HCT116 (cell line): ENCODE measurements at regions not wholly inside any gene's neighbourhood (a gene's known extent, or its start where the extent isn't known, plus 50 kb on each side); places are given as distances from the start of the nearest gene placed in this dataset.

ENCODE experiments used
- ATAC-seq: fragments of 200-7000 bp; cut with Tn5 transposase; 2 replicates; pipeline ENCODE4 v1.9.1; 2020; ENCODE audit warnings: mild to moderate bottlenecking, moderate library complexity
- BruUV-seq: library from RNA; stranded (reverse); fragments of 400-500 nt; replicated peaks from 2 replicates; lab custom pipeline; 2021; lab: Mats Ljungman, UMichigan
- CTCF ChIA-PET: fragments of 300-600 bp; sonication (Branson Sonifier 250); formaldehyde crosslinking; loops from one replicate; lab custom pipeline; 2021; ENCODE audit warnings: antibody characterized with exemption; lab: Charles Lee
- POLR2A ChIA-PET: fragments of 300-600, 350-600 bp; sonication (Branson Sonifier 250); formaldehyde crosslinking; loops from one replicate; lab custom pipeline; 2021; ENCODE audit warnings: antibody characterized with exemption; lab: Charles Lee
- RAD21 ChIA-PET, 2 experiments: fragments of 300-600 bp; sonication (Branson Sonifier 250); formaldehyde crosslinking; loops; one replicate each; lab custom pipeline; 2023; ENCODE audit warnings: low total read pairs in 2 of 2; ENCODE audit not compliant: uncharacterized antibody in 2 of 2, unreplicated experiment in 2 of 2, low non-redundant PET in 1 of 2; lab: Charles Lee
- DNase-seq: peaks from one replicate; pipeline ENCODE4 v3.0.0-alpha.2; 2010; ENCODE audit warnings: low read depth, low spot score
- H2AFZ ChIP-seq: fragments of 200-600 bp; shearing (Covaris generic), sonication (generic); 2 replicates; pipeline ENCODE4 v1.6.1; 2017; ENCODE audit warnings: low read depth, mixed run types, mixed read lengths, antibody characterized with exemption, low read length; ENCODE audit not compliant: poor library complexity, severe bottlenecking
- H3K27ac ChIP-seq: 2 replicates; pipeline ENCODE4 v1.5.1; 2012; ENCODE audit warnings: low read depth, low read length
- H3K27me3 ChIP-seq: fragments of 200-600 bp; sonication (generic); 2 replicates; pipeline ENCODE4 v1.6.1; 2016; ENCODE audit warnings: mixed run types, low read length, mixed read lengths; ENCODE audit not compliant: insufficient read depth
- H3K36me3 ChIP-seq, 2 experiments: fragments of 200-500 bp in 1 of 2; fragments of 200-600 bp in 1 of 2; sonication (Bioruptor generic) in 1 of 2; sonication (generic) in 1 of 2; 2 replicates each; pipeline versions ENCODE4 v1.5.1 to v1.6.1; 2014 to 2016; ENCODE audit warnings: low read length in 2 of 2, inconsistent platforms in 1 of 2, mixed read lengths in 1 of 2, mixed run types in 1 of 2; ENCODE audit not compliant: insufficient read depth in 2 of 2, control insufficient read depth in 1 of 2
- H3K4me1 ChIP-seq, 2 experiments: fragments of 200-600 bp in 1 of 2; sonication (generic) in 1 of 2; 2 replicates each; pipeline versions ENCODE4 v1.5.1 to v1.6.1; 2012 to 2017; ENCODE audit warnings: low read length in 2 of 2, inconsistent platforms in 1 of 2, mild to moderate bottlenecking in 1 of 2, mixed read lengths in 1 of 2, mixed run types in 1 of 2, moderate library complexity in 1 of 2; ENCODE audit not compliant: insufficient read depth in 2 of 2, control insufficient read depth in 1 of 2
- H3K4me2 ChIP-seq: fragments of 200-600 bp; sonication (generic); 2 replicates; pipeline ENCODE4 v1.6.1; 2017; ENCODE audit warnings: mixed run types, low read length, mixed read lengths
- H3K4me3 ChIP-seq, 2 experiments: fragments of 200-600 bp in 1 of 2; sonication (generic) in 1 of 2; replicated peaks in 1 of 2; 2 replicates each; pipeline ENCODE4 v1.5.1; 2011 to 2016; ENCODE audit warnings: low read length in 2 of 2, control low read depth in 1 of 2, low read depth in 1 of 2, mild to moderate bottlenecking in 1 of 2, mixed read lengths in 1 of 2, mixed run types in 1 of 2
- H3K79me2 ChIP-seq: fragments of 200-600 bp; sonication (generic); 2 replicates; pipeline ENCODE4 v1.6.1; 2017; ENCODE audit warnings: mild to moderate bottlenecking, mixed run types, low read length, moderate library complexity, mixed read lengths; ENCODE audit not compliant: insufficient read depth
- H3K9ac ChIP-seq: fragments of 200-600 bp; sonication (generic); 2 replicates; pipeline ENCODE4 v1.6.1; 2016; ENCODE audit warnings: low read length, mixed read lengths
- H3K9me2 ChIP-seq: fragments of 200-600 bp; sonication (generic), shearing (Covaris generic); 2 replicates; pipeline ENCODE4 v1.6.1; 2017; ENCODE audit warnings: mixed run types, mild to moderate bottlenecking, moderate library complexity; ENCODE audit not compliant: insufficient read depth
- H3K9me3 ChIP-seq, 2 experiments: fragments of 200-500 bp in 1 of 2; fragments of 200-600 bp in 1 of 2; sonication (Bioruptor generic) in 1 of 2; sonication (generic) in 1 of 2; 2 replicates each; pipeline ENCODE4 v1.6.1; 2014 to 2017; ENCODE audit warnings: low read length in 2 of 2, mixed read lengths in 2 of 2, inconsistent platforms in 1 of 2, low read depth in 1 of 2, mild to moderate bottlenecking in 1 of 2, mixed run types in 1 of 2, moderate library complexity in 1 of 2; ENCODE audit not compliant: control insufficient read depth in 1 of 2, insufficient read depth in 1 of 2
- H4K20me1 ChIP-seq: fragments of 200-600 bp; sonication (generic), shearing (Covaris generic); 2 replicates; pipeline ENCODE4 v1.6.1; 2017; ENCODE audit warnings: mixed run types, mild to moderate bottlenecking, moderate library complexity; ENCODE audit not compliant: insufficient read depth
- ELF1 ChIP-seq: IDR thresholded peaks from 2 replicates; pipeline ENCODE4 v1.6.1; 2012; ENCODE audit warnings: low read depth, borderline replicate concordance
- RAD21 ChIP-seq: IDR thresholded peaks from 2 replicates; pipeline ENCODE4 v1.6.1; 2012; ENCODE audit warnings: low read depth, mild to moderate bottlenecking
- SP1 ChIP-seq: IDR thresholded peaks from 2 replicates; pipeline ENCODE4 v1.6.1; 2012; ENCODE audit warnings: low read depth
- SRF ChIP-seq: IDR thresholded peaks from 2 replicates; pipeline ENCODE4 v1.6.1; 2012; ENCODE audit warnings: low read depth
- TCF7L2 ChIP-seq: IDR thresholded peaks from 2 replicates; pipeline ENCODE4 v1.7.0; 2011; ENCODE audit warnings: borderline replicate concordance, inconsistent platforms; ENCODE audit not compliant: insufficient read depth, insufficient read length; ENCODE audit errors: extremely low read depth
- YY1 ChIP-seq: IDR thresholded peaks from 2 replicates; pipeline ENCODE4 v1.6.1; 2011; ENCODE audit warnings: low read length, low read depth, moderate library complexity, mild to moderate bottlenecking; ENCODE audit not compliant: insufficient replicate concordance; ENCODE audit errors: extremely low read depth
- ZFX ChIP-seq: fragments of 450-650 bp; IDR thresholded peaks from 2 replicates; pipeline ENCODE4 v1.6.1; 2017
- intact Hi-C: fragments of 100-400 bp; cut with micrococcal nuclease; formaldehyde crosslinking; loops from 2 replicates; pipeline ENCODE4 v1.10.0; 2022
- TF ChIP-seq, protein P1 (sequence below), 3 experiments: fragments of 200-600 bp in 1 of 3; sonication (generic) in 1 of 3; IDR thresholded peaks in 2 of 3; conservative IDR thresholded peaks in 1 of 3; 2 replicates each; pipeline ENCODE4 v1.5.1; 2012 to 2017; ENCODE audit warnings: low read depth in 2 of 3, low read length in 2 of 3, antibody characterized with exemption in 1 of 3, borderline replicate concordance in 1 of 3, control low read depth in 1 of 3, mild to moderate bottlenecking in 1 of 3, mixed read lengths in 1 of 3, mixed run types in 1 of 3, moderate library complexity in 1 of 3; ENCODE audit not compliant: insufficient read depth in 1 of 3
- TF ChIP-seq, protein P2 (sequence below): IDR thresholded peaks from 2 replicates; pipeline ENCODE4 v1.6.1; 2012
- TF ChIP-seq, protein P3 (sequence below): IDR thresholded peaks from 2 replicates; pipeline ENCODE4 v1.6.1; 2012; ENCODE audit warnings: low read depth

DNA sequence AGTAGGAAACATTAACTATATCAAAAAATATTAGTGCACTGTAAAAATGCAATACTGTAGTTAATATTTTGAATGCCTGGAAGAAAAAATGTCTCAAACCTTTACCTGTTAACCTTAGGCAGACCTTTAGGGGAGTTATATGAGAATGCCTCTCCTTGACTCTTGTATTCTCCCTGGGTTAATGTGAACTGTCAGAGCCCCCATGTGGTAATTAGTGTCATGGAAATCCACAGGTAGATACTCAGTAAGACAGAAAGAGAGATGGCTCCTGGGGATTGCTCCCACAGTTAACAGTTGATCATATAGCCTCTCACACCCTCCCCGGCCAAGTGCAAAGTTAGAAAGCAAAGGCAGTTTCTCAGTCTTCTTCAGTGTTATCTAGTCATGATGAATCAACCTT, 742.8 kb downstream of the NR2F1-AS1 start:
- BruUV-seq = no TSS peak
- peak; percentile 13 for DNase-seq
- Histone ChIP-seq H4K20me1 (no peaks in the 10 kb centered on the region), H3K4me3 (no peak overlapping the region), H3K9ac (no peak overlapping the region), H3K4me1 (no peaks in the 10 kb centered on the region), H3K9me3 (no peaks in the 10 kb centered on the region; a peak in 1 of 4 replicates), H3K4me2 (no peak overlapping the region), H3K27ac (no peak overlapping the region), H3K79me2 (no peaks in the 10 kb centered on the region), H2AFZ (no peak overlapping the region), H3K36me3 (no peaks in the 10 kb centered on the region), H3K27me3 (no peaks in the 10 kb centered on the region), H3K9me2 (no peaks in the 10 kb centered on the region)
- TF ChIP-seq, protein P1, sequence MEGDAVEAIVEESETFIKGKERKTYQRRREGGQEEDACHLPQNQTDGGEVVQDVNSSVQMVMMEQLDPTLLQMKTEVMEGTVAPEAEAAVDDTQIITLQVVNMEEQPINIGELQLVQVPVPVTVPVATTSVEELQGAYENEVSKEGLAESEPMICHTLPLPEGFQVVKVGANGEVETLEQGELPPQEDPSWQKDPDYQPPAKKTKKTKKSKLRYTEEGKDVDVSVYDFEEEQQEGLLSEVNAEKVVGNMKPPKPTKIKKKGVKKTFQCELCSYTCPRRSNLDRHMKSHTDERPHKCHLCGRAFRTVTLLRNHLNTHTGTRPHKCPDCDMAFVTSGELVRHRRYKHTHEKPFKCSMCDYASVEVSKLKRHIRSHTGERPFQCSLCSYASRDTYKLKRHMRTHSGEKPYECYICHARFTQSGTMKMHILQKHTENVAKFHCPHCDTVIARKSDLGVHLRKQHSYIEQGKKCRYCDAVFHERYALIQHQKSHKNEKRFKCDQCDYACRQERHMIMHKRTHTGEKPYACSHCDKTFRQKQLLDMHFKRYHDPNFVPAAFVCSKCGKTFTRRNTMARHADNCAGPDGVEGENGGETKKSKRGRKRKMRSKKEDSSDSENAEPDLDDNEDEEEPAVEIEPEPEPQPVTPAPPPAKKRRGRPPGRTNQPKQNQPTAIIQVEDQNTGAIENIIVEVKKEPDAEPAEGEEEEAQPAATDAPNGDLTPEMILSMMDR (IDR thresholded peaks at IDR 0.05 in 2 of 3, conservative IDR thresholded peaks at IDR 0.05 in 1 of 3; ENCODE audit: borderline replicate concordance in 1 of 3, insufficient read depth in 1 of 3, low read depth in 2 of 3, low read length in 2 of 3) = peak; percentile 15 to 35 (median 34); a peak in 3 of 6 replicates
- TF ChIP-seq, protein P2, sequence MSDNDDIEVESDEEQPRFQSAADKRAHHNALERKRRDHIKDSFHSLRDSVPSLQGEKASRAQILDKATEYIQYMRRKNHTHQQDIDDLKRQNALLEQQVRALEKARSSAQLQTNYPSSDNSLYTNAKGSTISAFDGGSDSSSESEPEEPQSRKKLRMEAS = no peak
- TF ChIP-seq RAD21 = peak; percentile 63
- peak; percentile 78 for ATAC-seq
- POLR2A ChIA-PET = no interaction called here
- CTCF ChIA-PET = interaction anchor here (1.0 to 1.3 kb wide), 2 partner anchors 71 to 160 kb away, joined by 4 read pairs; no protein-coding TSS in a partner anchor
- intact Hi-C loops = no loop called here
- RAD21 ChIA-PET = no interaction called here

DNA sequence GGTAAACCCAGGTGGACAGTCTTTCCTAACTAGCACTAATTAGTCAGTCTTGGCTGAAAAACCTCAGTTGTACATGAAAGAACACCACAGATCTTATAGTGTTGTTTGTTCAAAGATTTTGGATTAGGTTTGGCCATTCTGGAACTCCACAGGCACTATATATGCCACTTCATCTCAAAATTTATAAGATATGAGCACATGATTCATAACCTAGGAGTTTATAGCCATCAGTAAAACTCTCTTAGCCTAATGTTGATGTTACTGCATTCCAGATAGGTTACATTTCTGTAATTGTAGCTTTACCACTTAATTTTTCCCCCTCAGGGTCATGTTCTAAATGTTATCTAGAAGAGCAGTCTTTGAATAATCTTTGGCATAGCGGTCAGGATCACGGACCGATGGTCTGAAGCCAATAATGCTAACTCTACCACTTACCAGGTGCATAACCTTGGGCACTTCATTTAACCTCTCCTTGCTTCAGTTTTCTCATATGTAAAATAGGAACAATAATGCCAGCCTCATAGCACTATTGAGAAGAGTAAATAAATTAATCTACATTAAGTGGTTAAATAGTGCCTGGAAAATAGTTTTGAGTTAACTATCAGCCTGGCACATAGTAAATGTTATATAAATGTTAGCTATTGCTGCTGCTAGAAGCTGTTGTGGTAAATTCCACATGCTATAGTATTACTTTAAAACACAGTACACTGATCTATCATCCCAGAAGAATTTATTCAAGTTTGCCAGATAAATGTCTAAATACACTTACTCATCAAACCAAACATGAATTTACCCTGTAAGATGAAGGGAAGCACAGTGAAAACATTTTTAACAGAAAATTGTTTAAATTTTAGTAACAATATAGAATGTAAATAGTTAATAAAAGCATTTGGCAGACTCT, 743.9 kb downstream of the NR2F1-AS1 start:
- Histone ChIP-seq H3K9me3 (no peaks in the 10 kb centered on the region; a peak in 1 of 4 replicates), H4K20me1 (no peaks in the 10 kb centered on the region), H3K36me3 (no peaks in the 10 kb centered on the region), H3K27ac (no peak overlapping the region), H3K4me2 (no peak overlapping the region), H3K9me2 (no peaks in the 10 kb centered on the region), H3K79me2 (no peaks in the 10 kb centered on the region), H3K4me3 (no peak overlapping the region), H3K27me3 (no peaks in the 10 kb centered on the region), H3K9ac (no peak overlapping the region), H3K4me1 (no peaks in the 10 kb centered on the region), H2AFZ (no peak overlapping the region)
- intact Hi-C loops = no loop called here
- BruUV-seq = no TSS peak
- ATAC-seq (no peak), DNase-seq (no peak)
- ChIA-PET POLR2A (no interaction called here), CTCF (no interaction called here), RAD21 (no interaction called here)
- TF ChIP-seq, protein P3, sequence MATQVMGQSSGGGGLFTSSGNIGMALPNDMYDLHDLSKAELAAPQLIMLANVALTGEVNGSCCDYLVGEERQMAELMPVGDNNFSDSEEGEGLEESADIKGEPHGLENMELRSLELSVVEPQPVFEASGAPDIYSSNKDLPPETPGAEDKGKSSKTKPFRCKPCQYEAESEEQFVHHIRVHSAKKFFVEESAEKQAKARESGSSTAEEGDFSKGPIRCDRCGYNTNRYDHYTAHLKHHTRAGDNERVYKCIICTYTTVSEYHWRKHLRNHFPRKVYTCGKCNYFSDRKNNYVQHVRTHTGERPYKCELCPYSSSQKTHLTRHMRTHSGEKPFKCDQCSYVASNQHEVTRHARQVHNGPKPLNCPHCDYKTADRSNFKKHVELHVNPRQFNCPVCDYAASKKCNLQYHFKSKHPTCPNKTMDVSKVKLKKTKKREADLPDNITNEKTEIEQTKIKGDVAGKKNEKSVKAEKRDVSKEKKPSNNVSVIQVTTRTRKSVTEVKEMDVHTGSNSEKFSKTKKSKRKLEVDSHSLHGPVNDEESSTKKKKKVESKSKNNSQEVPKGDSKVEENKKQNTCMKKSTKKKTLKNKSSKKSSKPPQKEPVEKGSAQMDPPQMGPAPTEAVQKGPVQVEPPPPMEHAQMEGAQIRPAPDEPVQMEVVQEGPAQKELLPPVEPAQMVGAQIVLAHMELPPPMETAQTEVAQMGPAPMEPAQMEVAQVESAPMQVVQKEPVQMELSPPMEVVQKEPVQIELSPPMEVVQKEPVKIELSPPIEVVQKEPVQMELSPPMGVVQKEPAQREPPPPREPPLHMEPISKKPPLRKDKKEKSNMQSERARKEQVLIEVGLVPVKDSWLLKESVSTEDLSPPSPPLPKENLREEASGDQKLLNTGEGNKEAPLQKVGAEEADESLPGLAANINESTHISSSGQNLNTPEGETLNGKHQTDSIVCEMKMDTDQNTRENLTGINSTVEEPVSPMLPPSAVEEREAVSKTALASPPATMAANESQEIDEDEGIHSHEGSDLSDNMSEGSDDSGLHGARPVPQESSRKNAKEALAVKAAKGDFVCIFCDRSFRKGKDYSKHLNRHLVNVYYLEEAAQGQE = no peak
- TF ChIP-seq ZFX = no peak
- TF ChIP-seq SP1 = no peak
- TF ChIP-seq ELF1 = no peak
- TF ChIP-seq YY1 = no peak
- no peak for TF ChIP-seq SRF
- TF ChIP-seq TCF7L2 = no peak
